SH-SY5Y (cell line): ENCODE measurements at regions not wholly inside any gene's neighbourhood (a gene's known extent, or its start where the extent isn't known, plus 50 kb on each side); places are given as distances from the start of the nearest gene placed in this dataset.

Experiments
- GATA2 ChIP-seq: IDR thresholded peaks from 2 replicates; pipeline ENCODE4 v1.6.1; 2011; ENCODE audit warnings: mild to moderate bottlenecking, low read depth, low read length
- GATA3 ChIP-seq: IDR thresholded peaks from 2 replicates; pipeline ENCODE4 v1.6.1; 2011; ENCODE audit warnings: low read depth, mild to moderate bottlenecking, low read length, moderate library complexity

DNA sequence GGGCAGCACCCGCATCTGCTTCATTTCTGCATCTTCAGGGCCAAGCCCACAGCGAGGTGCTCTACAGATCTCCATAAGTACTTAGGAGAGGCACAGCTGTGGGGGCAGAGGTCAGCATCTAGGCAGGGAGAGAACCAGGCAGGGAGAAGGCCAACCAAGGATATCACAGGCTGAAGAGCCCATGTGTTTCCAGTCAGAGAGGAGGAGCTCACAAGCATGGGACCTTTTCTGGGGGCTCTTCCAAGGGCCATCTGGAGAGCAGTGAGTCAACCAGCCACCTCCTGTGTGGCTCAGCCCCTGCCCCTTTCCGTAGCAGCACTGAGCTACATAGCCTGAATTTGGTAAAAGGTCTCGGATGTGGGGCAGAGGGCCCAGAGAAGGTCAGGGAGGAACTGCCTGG lies 78.5 kb downstream of the ARL6IP4 start:
- TF ChIP-seq GATA3: no peak
- no peak for TF ChIP-seq GATA2

DNA sequence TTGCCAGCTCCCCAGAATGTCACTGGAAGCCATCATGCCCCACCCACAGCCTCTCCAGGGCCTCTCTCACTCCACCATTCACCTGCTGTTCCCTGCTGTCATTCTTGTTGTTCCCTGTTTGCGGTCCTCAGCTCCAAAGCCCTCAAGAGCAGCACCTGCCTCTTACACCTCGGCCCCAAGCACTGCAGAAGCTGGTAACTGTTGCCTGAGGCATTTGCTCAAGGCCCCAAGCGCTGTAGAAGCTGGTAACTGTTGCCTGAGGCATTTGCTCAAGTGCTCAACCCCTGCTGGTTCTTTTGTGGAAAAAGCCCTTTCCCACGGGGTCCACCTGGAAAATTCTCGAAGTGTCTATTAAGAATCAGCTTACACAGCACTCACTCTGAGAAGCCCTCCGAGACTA lies 78.0 kb downstream of the ARL6IP4 start:
- TF ChIP-seq GATA2 (no peak), GATA3 (no peak)

DNA sequence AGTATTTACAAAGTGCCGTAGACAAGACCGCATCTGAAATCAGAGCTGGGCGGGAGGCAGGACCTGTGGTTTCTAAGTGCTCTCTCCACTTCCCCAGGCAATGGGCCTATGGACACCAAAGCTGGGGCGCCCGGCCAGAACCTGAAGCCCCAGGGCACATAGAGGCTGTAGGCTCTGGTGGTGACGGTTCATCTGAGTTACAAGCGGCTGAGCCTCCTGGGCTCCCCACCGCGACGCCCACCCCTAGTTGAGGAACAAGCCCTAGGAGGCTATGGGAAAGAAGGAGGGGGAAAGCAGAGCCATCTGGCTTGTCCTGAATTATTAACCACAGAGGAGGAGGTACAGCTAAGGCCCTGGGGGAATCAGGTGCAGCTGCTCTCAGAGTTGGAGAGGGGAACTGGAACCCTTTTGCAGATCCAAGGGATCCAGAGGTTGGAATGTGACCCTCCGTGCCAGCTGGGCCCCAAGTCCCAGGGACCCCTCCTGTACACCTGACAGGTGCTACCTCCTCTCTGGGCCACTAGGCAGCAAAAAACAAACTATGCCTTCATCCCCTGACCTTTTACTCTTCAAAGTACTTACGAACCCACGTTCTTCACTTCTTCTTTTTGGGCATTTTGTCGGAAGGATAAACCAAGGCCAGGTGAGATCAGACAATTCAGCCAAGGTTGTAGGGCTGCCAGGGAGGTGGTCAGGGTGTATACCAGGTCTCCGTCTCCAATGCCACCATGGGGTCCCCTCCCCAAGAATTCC lies 77.2 kb downstream of the ARL6IP4 start:
- TF ChIP-seq GATA3 (no peak), GATA2 (no peak)

DNA sequence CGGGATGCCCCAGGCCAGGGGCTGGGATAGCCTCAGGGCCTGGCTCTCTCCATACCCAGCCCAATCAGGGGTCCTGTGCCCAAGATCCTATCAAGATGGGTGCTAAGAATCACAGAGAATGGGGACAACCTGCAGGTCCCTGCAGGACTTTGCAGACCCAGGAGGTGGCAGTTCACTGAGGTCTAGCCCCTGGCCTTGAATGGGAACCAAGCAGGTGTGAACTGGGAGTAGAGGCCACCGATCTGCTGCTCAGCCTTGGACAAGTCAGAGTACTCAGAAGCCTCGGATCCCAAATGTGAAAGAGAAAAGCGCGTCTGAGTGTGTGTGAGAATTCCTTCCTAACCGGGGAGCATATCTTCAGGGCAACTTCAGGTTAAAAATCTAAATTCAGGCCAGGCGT lies 76.2 kb downstream of the ARL6IP4 start:
- TF ChIP-seq GATA2: no peak
- TF ChIP-seq GATA3: no peak

DNA sequence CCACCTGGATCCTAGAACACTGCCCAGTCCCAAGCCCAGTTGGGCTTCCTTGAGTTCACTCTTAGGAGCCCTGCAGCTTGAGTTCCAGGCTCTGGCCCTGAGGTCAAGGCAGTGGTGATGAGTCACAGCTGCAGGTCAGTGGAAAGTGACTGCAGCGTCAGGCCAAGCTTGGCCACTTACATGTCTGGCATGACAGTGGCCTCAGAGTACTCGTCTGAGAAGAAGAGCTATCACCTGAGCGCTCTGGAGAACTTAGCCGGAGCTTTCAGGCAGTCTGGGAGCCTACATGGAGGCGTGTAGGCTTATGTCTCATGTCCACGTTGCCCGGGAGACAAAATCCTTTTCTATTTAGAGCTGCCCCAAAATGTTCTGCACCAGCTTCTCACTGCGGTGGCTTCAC lies 75.6 kb downstream of the ARL6IP4 start:
- TF ChIP-seq GATA3: no peak
- TF ChIP-seq GATA2: no peak

DNA sequence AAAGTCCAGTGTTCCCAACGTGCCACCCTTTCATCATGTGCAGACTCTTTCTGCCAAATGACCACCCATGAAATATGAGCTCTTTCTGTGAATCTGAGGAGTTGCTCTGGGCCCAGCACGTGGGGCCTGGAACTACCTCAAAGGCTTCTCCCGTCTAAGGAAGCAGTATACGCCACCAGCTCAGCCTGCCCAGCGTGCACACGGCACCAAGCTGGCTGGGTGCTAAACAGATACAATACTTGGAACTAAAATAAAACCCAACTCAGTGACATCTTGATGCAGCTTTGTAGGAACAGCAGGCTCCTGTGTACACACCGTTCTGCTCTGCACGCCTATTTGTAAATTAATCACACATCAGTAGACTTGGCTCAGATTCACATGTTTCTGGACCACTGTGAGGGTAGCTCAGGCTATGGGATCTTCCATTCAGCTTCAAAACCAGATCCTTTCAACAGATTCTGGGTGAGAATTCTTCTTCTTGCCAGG lies 74.8 kb downstream of the ARL6IP4 start:
- TF ChIP-seq GATA3 (no peak), GATA2 (no peak)

DNA sequence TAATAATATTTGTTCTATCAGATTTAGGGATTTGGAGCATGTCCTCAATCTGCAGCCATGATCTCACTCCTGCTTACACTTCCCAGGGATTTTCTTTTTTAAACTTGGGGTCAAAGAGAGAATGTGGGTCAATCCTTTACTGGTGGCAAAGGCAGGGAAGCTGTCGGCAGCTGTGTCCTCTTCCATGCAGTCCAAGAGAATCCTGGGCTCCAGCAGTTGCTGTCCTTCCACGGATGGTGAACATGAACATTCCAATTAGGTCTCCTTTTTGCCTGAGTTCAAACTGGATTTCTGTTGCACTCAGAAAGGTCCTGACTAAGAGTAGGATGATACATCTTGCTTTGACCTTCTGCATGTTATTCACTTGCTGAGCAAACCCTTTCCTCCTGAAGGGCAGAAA lies 73.9 kb downstream of the ARL6IP4 start:
- TF ChIP-seq GATA2: no peak

DNA sequence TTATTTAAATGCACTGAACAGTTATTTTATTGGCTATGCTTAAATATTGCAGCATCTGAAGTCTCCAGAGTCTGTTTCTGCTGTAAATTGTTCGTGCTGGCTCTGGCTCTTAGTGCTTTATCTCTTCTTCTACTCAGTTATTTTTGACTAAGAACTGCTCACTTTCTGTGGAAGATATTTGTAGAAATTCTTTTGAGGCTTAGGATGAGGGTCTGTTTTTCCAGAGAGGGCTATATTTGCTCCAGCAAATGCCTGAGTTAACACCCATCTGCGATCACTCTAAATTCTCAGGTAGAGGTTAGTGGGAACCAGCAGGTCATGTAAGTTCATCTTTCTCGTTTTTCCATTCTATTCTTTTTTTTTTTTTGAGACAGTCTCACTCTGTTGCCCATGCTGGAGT lies 71.1 kb downstream of the ARL6IP4 start:
- TF ChIP-seq GATA3 (no peak), GATA2 (no peak)

DNA sequence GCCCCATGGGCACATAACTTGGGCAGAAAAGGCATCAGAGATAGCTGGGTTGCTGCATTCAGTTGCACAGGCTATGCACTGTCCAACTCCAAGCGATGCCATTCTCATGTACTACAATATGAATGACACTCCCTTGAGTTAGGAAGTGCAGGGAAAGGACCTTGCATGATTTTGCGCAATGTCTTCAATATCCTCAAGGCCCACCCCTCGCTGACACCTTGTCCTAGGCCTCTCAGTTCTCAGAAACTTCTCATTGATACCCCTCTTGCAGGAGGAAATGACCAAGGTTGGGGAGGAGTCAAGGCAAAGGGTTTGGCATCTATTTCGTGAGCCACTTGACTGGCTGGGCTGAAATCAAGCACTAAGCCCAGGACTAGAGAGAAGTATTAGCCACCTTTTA lies 70.4 kb downstream of the ARL6IP4 start:
- TF ChIP-seq GATA2 (no peak), GATA3 (no peak)

DNA sequence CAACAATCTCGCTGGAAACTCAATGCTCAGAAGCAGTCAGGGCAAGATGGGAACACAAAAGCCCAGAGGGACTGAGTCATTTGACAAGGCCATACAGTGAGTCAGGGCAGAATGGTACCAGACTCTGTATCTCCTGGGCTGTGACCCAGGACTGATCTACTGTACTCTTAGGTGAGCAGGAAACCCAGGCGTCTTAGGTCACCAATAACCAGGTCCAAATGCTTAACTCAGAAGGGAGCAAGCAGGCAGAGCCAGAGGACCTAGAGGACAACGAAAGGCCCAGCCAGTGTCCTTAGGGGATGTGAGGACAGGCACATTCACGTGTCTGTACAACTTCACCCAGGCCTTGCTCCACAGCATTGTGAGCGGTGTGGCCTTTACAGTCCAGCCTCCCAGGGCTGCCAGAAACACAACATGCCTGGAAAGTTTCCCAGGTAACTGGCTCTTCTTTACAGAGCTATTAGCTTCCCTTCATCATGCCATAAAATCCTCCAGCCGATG lies 69.9 kb downstream of the ARL6IP4 start:
- TF ChIP-seq GATA2 (no peak), GATA3 (no peak)

DNA sequence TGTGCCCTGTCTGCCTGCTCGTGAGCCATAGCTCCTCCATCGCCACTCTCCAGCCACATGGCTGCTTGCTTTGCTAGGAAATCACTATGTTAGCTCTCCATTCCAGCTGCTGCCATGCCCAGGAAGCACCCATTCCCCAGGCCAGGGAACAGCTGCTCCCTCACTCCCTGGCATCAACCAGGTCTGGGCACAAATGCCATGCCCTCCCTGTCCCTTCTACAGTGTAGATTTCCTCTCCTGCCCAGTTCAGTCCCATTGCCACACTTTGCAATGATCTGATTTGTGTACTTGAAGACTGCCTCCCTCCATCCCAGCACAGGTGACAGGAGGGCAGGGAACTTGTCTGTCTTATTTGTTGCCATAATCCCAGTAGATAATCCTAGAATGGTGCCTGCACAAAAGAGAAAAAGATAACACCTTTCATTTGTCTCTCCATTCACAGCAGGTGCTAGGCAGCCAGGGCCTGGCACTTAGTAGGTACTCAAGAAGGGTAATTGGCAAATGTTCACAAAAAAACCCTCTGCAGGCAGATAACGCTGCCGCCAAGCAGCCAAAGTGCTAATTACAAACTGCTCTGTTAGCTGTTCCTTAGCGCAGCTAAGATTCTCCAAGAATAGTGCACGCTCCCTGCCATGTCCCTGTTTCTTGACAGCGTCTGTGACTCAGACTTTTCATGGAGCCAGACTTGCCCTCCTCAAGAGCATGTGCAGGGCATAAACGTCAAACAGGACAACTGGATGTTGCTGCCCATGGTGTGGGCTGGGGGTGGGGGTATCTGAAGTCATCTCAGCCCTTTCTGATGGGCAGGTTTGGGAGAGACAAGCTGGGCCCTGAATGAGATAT lies 69.1 kb downstream of the ARL6IP4 start:
- TF ChIP-seq GATA2: no peak
- TF ChIP-seq GATA3: no peak

DNA sequence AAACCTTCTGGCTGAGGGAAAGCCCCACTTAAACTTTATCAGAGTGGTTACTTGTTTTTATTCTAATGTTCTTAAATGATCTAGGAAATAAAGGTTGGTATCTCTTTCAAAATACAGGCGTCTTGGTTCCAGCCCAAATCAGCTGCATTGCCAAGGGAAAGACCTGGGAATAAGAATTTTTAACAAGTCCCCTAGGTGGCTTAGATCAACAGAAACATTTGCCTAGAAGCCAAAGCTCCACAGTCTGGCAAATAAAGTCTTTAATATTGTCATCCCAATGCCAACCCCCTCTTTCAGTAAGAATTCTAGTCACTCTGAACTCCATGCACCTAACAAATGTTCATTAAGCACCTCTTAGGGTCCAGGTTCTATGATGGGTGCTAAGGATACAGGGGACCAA lies 66.8 kb downstream of the ARL6IP4 start:
- no peak for TF ChIP-seq GATA2
- TF ChIP-seq GATA3: no peak

DNA sequence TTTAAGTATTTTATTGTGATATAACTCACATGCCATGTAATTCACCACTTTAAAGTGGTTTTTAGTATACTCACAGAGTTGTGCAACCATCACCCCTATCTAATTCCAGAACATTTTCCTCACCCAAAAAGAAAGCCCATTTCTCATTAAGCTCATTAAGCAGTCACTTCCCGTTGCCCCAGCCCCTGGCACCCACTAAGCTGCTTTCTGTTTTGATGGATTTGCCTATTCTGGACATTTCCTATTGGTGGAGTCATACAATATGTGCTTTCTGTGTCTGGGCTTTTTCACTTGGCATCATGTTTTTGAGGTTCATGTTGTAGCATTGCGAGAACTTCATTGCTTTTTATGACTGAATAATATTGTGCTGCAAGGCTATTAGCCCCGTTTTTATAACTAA lies 66.0 kb downstream of the ARL6IP4 start:
- TF ChIP-seq GATA2 (no peak), GATA3 (no peak)

DNA sequence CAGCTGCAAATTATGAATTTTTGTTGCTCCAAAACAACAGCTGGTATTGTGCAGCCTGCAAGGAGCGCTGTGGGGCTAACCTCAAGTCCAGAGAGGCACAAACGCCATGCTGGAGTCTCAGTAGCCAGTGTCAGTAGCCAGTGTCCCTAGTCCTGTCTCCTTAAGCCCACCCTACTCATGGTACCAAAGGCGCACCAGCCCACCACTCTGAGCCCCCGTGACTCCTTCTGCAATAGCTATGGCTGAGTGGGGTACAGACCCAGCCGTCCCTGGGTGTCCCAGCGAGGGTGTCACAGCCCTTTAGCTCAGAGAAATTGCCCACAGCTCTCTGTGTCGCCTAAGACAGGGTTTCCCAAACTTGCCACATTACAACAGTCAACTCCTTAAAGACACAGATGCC lies 65.2 kb downstream of the ARL6IP4 start:
- no peak for TF ChIP-seq GATA3
- no peak for TF ChIP-seq GATA2

DNA sequence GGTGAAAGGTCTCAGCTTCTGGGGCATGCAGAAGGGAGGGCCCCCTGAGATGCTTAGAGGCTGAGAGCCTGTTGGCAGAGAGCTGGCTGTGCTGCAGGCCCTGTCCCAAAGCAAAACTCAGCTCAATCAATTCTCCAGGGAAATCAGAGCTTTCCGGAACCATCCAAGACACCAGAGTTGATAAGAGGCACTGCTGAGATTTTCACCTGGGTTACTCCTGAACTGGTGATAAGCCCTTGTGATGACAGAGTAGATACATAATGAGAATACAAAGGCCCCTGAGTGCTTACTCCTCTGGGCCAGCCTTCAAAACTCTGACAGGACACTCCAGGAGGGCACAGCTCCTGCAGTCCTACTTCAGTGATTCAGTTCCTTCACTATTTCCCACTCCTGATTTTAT lies 63.9 kb downstream of the ARL6IP4 start:
- TF ChIP-seq GATA3 (no peak), GATA2 (no peak)

DNA sequence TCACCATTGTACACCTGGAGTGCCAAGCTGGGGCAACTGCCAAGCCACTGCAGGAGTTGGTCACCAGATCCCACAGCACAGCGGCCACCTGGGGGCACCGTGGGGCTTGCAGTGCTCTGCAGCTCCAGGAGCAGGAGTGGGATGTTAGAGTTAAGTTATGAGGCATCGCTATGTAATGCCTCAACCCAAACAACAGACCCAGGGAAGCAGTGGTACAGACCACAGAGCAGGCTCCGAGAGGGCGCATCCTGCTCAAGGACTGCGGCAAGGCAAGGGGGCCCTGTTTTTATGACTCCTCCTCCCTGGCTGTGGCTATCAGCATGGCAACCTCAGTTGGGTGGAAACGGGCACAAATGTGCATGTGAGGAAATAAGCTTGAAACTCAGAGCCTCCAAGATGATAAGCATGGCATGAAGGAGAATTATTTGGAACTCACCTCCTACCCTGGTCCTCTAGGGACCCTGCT lies 63.1 kb downstream of the ARL6IP4 start:
- no peak for TF ChIP-seq GATA2
- no peak for TF ChIP-seq GATA3
